SK-N-SH treated with all-trans-retinoic acid at 6 μM for 48 hours (cell line): ENCODE measurements at regions not wholly inside any gene's neighbourhood (a gene's known extent, or its start where the extent isn't known, plus 50 kb on each side); places are given as distances from the start of the nearest gene placed in this dataset.

Experiments used
- ATAC-seq: fragments of 200-7000 bp; cut with Tn5 transposase; 3 replicates; pipeline ENCODE4 v1.9.1; 2020; ENCODE audit warnings: mild to moderate bottlenecking, moderate library complexity
- ARNTL ChIP-seq: fragments of 450-650 bp; formaldehyde crosslinking; IDR thresholded peaks from 2 replicates; pipeline ENCODE4 v1.5.0; 2020; ENCODE audit warnings: low read depth, mild to moderate bottlenecking, moderate library complexity, borderline replicate concordance
- BACH2 ChIP-seq: fragments of 250-450 bp; sonication (Bioruptor Pico); IDR thresholded peaks from 2 replicates; pipeline ENCODE4 v1.9.0; 2021; ENCODE audit warnings: mild to moderate bottlenecking, borderline replicate concordance
- CREB5 ChIP-seq: fragments of 250-450 bp; sonication (Bioruptor Pico); IDR thresholded peaks from 2 replicates; pipeline ENCODE4 v1.5.1; 2020; ENCODE audit warnings: low read depth, mild to moderate bottlenecking, moderate library complexity
- CSDC2 ChIP-seq: fragments of 250-450 bp; sonication (Bioruptor Pico); IDR thresholded peaks from 2 replicates; pipeline ENCODE4 v1.5.0; 2020; ENCODE audit warnings: mild to moderate bottlenecking, moderate library complexity
- CSRNP3 ChIP-seq: fragments of 250-450 bp; sonication (Bioruptor Pico); IDR thresholded peaks from 2 replicates; pipeline ENCODE4 v1.5.1; 2021; ENCODE audit warnings: mild to moderate bottlenecking, moderate library complexity
- ESRRG ChIP-seq: fragments of 250-450 bp; sonication (Bioruptor Pico); IDR thresholded peaks from 2 replicates; pipeline ENCODE4 v1.6.1; 2021; ENCODE audit warnings: mild to moderate bottlenecking
- GLIS3 ChIP-seq: fragments of 250-450 bp; sonication (Bioruptor Pico); IDR thresholded peaks from 2 replicates; pipeline ENCODE4 v1.5.0; 2020; ENCODE audit warnings: mild to moderate bottlenecking, moderate library complexity
- ISL1 ChIP-seq: fragments of 250-450 bp; sonication (Bioruptor Pico); IDR thresholded peaks from 2 replicates; pipeline ENCODE4 v2.1.2; 2022; ENCODE audit warnings: mild to moderate bottlenecking, moderate library complexity
- PATZ1 ChIP-seq: fragments of 250-450 bp; sonication (Bioruptor Pico); IDR thresholded peaks from 2 replicates; pipeline ENCODE4 v1.8.0; 2020; ENCODE audit warnings: mild to moderate bottlenecking, moderate library complexity, borderline replicate concordance
- POU6F1 ChIP-seq: fragments of 250-450 bp; sonication (Bioruptor Pico); IDR thresholded peaks from 2 replicates; pipeline ENCODE4 v1.8.0; 2021; ENCODE audit warnings: low read depth, mild to moderate bottlenecking, moderate library complexity, borderline replicate concordance
- PPARA ChIP-seq: fragments of 250-450 bp; sonication (Bioruptor Pico); IDR thresholded peaks from 2 replicates; pipeline ENCODE4 v1.5.0; 2020; ENCODE audit warnings: mild to moderate bottlenecking, borderline replicate concordance
- RARB ChIP-seq: fragments of 250-450 bp; sonication (Bioruptor Pico); IDR thresholded peaks from 2 replicates; pipeline ENCODE4 v1.8.0; 2021; ENCODE audit warnings: mild to moderate bottlenecking, moderate library complexity
- SNAI2 ChIP-seq: fragments of 250-450 bp; sonication (Bioruptor Pico); IDR thresholded peaks from 2 replicates; pipeline ENCODE4 v1.5.0; 2020; ENCODE audit warnings: mild to moderate bottlenecking, moderate library complexity
- TCF4 ChIP-seq: fragments of 250-450 bp; sonication (Bioruptor Pico); IDR thresholded peaks from 2 replicates; pipeline ENCODE4 v1.8.0; 2021; ENCODE audit warnings: mild to moderate bottlenecking, moderate library complexity, borderline replicate concordance
- TOX ChIP-seq: fragments of 250-450 bp; sonication (Bioruptor Pico); IDR thresholded peaks from 2 replicates; pipeline ENCODE4 v1.8.0; 2021; ENCODE audit warnings: mild to moderate bottlenecking, moderate library complexity, borderline replicate concordance
- TSHZ2 ChIP-seq: fragments of 250-450 bp; sonication (Bioruptor Pico); IDR thresholded peaks from 2 replicates; pipeline ENCODE4 v1.5.0; 2020; ENCODE audit warnings: mild to moderate bottlenecking, moderate library complexity
- ZC3H10 ChIP-seq: fragments of 250-450 bp; sonication (Bioruptor Pico); IDR thresholded peaks from 2 replicates; pipeline ENCODE4 v1.5.1; 2021; ENCODE audit warnings: mild to moderate bottlenecking, moderate library complexity
- ZFP30 ChIP-seq: fragments of 450-650 bp; formaldehyde crosslinking; IDR thresholded peaks from 2 replicates; pipeline ENCODE4 v1.5.0; 2022; ENCODE audit warnings: mild to moderate bottlenecking, moderate library complexity
- ZNF565 ChIP-seq: fragments of 450-650 bp; formaldehyde crosslinking; conservative IDR thresholded peaks from 2 replicates; pipeline ENCODE4 v1.5.0; 2020; ENCODE audit warnings: low read depth, mild to moderate bottlenecking, moderate library complexity
- ZNF70 ChIP-seq: fragments of 450-650 bp; formaldehyde crosslinking; IDR thresholded peaks from 2 replicates; pipeline ENCODE4 v1.5.0; 2020; ENCODE audit warnings: mild to moderate bottlenecking, moderate library complexity
- ZNF8 ChIP-seq: fragments of 450-650 bp; formaldehyde crosslinking; IDR thresholded peaks from 2 replicates; pipeline ENCODE4 v1.5.0; 2020; ENCODE audit warnings: mild to moderate bottlenecking, moderate library complexity

GRCh38 chr4:111602848-111603247, 542.4 kb upstream of the FAM241A start:
- no peak for TF ChIP-seq ZNF8 (CRISPR knock-in tag)
- no peak for TF ChIP-seq ZNF70 (CRISPR knock-in tag)
- TF ChIP-seq PPARA (CRISPR knock-in tag) = no peak
- no peak for TF ChIP-seq SNAI2
- ATAC-seq = no peak

GRCh38 chr4:111605111-111605510, 540.1 kb upstream of the FAM241A start:
- no peak for ATAC-seq
- TF ChIP-seq GLIS3 (no peak), ARNTL (CRISPR knock-in tag) (no peak), TCF4 (CRISPR knock-in tag) (no peak), SNAI2 (no peak), POU6F1 (CRISPR knock-in tag) (no peak), ZNF565 (no peak), CSDC2 (no peak), PATZ1 (CRISPR knock-in tag) (no peak)
- TF ChIP-seq, all 23 proteins: peak for 0

GRCh38 chr4:111610681-111611080, 534.6 kb upstream of the FAM241A start:
- TF ChIP-seq POU6F1 (CRISPR knock-in tag) (no peak), TSHZ2 (CRISPR knock-in tag) (no peak), TCF4 (CRISPR knock-in tag) (no peak), ZNF70 (CRISPR knock-in tag) (no peak), TOX (CRISPR knock-in tag) (no peak), ARNTL (CRISPR knock-in tag) (no peak), CSDC2 (no peak), ZC3H10 (CRISPR knock-in tag) (no peak), PATZ1 (CRISPR knock-in tag) (no peak), ZNF8 (CRISPR knock-in tag) (no peak), BACH2 (CRISPR knock-in tag) (no peak), ZFP30 (CRISPR knock-in tag) (no peak), ESRRG (CRISPR knock-in tag) (no peak), ZNF565 (no peak), CSRNP3 (no peak), CREB5 (CRISPR knock-in tag) (no peak), ISL1 (CRISPR knock-in tag) (no peak), RARB (CRISPR knock-in tag) (no peak)
- no peak for ATAC-seq
